HG03558 (cell line): ENCODE measurements at regions not wholly inside any gene's neighbourhood (a gene's known extent, or its start where the extent isn't known, plus 50 kb on each side); places are given as distances from the start of the nearest gene placed in this dataset.
"Not testable (repeated sequence)": the region's sequence is repeated elsewhere in the genome, so short reads cannot be mapped to it uniquely, and the experiment has no call there.

Experiments used
- ATAC-seq: cut with Tn5 transposase; IDR thresholded peaks from one replicate; pipeline ENCODE4 v1.9.1; 2021; ENCODE audit warnings: moderate number of reproducible peaks; ENCODE audit not compliant: unreplicated experiment; ENCODE audit errors: extremely low read depth

DNA sequence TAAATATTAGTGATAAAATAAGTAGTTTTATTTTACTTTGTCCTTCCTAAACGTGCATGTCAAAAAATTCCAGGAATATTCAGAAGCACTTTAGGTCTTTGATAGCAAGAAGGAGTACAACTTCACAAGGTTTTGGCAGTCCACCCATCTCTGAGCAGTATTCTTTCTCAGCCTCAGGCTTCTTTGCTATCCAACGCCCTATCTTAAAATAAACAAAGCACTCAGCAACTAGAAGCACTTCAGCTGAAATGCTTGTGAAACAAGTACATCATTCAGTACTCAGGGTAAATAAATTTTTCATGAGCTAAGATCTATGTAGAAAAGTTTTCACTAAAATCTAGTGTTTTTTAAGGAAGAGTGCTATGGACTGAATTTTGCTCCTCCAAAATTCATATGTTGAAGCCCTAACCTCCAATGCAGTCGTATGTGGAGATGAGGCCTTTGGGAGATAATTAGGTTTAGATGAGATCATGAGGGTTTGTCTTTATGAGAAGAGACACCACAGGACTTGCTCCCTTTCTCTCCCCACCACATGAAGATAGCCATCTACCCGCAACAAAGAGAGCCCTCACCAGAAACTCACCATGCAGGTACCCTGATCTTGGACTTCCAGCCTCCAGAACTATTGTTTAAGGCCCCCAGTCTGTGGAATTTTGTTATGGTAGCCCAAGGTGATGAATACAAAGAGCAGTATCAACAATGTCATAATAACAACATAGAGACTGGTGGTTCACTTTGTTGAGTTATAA, 539.1 kb downstream of the TFAP2A start:
- ATAC-seq, result no peak

DNA sequence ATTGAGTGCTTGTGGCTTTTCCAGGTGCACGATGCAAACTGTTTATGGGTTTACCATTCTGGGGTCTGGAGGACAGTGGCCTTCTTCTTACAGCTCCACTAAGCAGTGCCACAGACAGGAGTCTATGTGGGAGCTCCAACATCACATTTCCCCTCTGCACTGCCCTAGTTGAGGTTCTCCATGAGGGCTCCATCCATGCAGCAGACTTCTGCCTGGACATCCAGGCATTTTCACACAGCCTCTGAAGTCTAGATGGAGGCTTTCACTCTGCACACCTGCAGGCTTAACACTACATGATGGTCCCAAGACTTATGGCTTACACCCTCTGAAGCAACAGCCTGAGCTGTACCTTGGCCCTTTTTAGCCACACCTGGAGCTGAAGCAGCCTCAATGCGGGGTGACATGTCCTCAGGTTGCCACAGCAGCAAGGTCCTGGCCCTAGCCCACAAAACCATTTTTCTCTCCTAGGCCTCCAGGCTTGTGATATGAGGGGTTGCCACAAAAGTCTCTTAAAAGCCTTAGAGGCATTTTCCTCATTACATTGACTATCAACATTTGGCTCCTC, 552.2 kb downstream of the TFAP2A start:
- no peak for ATAC-seq

DNA sequence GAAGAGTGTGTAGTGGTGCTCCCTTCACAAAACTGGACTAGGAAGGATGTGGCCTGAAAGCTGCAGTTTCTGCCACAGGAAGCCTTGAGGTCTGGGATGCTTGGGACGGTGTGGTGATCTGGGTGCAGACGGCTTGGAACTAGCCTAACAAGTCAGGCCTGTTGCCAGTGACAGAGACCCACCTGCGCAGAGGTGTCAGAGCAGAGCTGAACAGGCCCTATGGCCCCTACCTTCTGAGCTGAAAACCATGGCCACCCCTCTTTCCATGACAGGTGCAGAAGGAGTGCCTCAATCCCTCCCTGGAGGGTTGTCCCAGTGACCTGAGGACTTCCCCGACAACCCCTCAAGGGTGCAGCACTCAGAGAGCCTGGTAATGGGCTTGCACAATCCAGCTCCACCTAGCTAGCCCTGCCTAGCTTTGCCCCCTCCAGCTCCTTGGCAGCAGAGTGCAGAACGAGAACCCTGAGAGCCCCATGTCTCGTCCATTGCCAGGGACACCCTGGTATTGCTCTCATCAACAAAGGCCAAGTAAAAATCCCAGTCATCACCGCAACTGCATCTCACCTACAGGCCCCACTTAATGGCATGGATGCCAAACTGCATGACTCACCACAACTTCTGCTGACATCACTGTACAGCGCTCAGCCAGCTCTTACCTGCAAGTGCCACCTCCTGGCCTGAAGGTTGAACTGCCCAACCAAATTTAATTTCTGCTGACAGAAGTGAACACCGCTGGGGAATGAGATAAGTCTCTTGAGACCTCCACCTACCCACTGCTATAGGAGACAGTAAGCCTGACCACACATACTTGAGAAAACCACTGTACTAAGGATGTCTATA, 563.1 kb downstream of the TFAP2A start:
- no peak for ATAC-seq

GRCh38 chr6:9851006-9851405, 563.9 kb downstream of the TFAP2A start:
- ATAC-seq, result no peak

DNA sequence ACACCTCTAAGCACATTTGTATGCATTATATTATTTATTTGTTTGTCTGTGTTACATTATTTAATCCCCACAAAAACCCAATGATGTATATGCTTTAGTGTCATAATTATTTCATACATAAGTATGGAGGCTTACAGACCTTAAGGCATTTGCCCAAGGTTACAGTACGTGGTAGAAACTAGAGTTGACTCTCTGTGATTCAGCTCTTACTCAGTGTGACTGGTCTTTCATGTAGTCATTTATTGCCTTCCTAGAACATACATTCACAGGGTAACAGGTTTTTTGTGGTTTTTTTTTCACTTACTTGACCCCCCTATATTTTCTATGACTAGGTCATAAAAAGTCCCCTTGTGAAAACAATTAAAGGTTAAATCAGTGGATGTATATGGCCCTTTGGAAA, 566.8 kb downstream of the TFAP2A start:
- no peak for ATAC-seq

DNA sequence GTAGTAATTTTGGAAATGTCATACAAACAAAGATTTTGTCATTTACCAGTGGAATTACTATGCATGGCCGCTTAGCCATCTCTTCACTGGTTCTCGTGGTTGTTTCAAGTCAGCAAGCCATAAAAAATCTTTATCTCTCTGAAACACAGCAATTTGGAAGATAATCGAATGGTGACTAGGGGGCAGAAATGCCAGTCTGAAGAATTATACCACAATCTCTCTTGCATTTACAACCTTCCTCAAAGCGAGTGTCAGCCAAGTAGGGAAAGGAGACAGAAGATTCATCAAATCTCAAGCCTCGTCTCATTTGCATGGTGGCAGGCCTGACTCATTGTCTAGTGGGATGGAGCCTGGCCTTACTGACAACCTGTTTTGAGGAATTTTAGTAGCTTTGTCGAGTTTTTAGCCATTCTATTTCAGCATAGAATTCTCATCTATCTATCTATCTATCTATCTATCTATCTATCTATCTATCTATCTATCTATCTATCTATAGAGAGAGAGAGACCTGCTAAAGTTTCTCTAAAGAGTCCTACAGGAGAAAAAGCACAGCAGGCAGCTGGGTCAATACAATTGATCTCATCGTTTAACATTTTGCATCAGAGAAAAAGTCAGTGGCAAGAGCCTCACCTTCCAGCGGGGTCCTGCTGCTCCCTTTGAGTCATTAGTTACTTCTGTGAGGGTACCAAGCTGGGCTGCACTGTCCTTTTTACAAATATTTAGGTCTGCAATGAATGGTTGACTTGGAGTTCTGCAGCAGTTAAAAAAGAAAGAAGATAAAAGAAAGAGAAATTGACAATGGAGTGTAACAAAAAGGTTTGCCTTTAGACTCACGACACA, 572.8 kb downstream of the TFAP2A start:
- no peak for ATAC-seq

DNA sequence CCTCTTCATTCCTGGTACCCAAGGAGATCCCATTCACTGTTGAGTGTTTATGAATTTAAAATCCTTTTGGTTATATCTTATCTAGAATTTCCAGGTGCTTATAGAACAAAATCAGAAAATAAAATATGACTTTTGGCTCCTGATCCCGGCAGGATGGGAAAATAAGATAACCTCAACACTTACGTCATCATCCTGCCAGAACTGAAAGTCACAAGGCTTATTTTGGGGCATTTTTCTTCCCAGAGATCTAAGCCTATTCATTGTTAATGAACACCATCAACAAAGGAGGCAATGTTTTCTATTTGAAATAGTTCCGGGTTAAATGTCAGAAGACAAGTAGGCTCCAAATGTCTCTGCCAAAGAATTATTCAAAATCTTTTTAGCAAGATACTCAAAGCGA, 580.6 kb downstream of the TFAP2A start:
- ATAC-seq, result no peak

DNA sequence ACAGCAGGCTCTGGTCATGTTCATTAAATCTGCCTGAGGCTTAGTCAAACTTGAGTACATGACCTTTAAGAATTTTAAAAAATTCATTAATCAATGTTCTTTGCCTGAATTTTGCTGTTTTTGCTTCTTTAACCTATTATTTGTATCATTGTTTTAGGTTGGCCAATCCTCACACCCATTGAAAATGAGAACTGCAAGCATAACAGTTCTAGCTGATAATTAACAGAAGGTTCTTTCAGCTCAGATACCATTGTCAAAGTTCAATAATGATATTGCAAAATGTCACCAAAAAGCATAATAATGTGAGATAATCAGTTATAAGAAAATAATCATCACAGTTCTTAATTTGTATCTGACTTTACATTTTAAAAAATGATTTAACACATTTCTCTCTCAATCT, 583.1 kb downstream of the TFAP2A start:
- ATAC-seq, result no peak

DNA sequence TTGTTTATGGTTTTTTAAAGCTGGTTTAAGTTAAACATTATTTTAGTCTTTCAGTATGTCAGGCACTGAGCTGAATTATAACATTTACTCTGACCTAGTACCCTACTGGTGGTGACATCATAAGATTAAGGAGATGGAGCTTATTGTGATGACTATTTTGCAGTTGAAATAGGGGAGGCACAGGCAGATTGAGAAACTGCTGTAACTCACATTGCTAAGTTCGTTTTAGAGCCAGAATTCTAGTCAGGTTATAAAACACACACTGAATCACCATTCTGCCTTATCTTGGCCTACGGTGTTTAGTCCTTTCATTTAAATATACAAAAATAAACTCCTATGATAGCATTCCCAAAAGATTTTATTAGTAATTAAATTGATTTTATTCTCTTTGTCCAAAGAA, 584.1 kb downstream of the TFAP2A start:
- ATAC-seq, result no peak

GRCh38 chr6:9825526-9825925, 589.3 kb downstream of the TFAP2A start:
- ATAC-seq, result no peak

DNA sequence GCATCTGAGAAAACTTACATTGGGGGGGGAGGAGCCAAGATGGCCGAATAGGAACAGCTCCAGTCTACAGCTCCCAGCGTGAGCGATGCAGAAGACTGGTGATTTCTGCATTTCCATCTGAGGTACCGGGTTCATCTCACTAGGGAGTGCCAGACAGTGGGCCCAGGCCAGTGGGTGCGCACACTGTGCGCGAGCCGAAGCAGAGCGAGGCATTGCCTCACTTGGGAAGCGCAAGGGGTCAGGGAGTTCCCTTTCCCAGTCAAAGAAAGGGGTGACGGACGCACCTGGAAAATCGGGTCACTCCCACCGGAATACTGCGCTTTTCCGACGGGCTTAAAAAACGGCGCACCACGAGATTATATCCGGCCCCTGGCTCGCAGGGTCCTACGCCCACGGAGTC, 604.1 kb downstream of the TFAP2A start:
- not testable (repeated sequence) for ATAC-seq

DNA sequence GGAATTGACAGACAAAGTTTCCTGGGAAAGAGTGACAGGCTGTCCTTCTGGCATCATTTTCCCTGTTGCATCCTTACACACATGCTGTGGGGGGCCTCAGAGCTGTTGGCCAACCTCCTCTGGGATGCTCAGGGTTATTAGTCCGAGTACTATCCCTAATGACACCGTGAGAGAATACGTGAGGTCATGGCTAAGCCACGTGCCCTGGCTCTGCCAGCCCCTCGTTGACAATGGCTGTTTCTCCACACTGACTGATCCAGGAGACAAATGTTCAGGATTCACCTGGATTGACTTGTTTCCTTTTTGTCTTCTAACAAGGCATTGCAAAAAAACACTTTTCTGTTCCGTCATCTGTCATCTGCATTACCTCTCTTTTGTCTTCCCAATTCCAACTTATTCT, 604.6 kb downstream of the TFAP2A start:
- ATAC-seq, result no peak

DNA sequence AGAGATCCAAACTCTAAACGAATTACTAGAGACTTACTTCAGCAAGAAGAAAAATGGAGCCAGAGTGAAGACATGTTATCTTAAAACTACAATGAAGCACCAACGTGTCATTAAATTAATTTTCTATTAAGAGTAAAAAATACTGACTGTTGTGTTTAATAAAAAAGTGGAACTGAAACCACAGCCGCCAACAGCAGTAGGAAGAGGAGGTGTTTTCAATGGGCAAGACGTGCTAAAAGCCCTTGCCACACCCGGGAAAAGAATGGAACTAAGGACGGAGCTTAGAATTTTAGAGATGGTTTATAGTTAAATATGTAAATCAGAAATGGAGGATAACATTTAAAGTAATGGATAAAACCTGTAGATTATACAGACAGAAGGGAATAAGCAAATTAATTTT, 608.7 kb downstream of the TFAP2A start:
- ATAC-seq, result no peak

GRCh38 chr6:9801249-9801754, 613.6 kb downstream of the TFAP2A start:
- no peak for ATAC-seq

DNA sequence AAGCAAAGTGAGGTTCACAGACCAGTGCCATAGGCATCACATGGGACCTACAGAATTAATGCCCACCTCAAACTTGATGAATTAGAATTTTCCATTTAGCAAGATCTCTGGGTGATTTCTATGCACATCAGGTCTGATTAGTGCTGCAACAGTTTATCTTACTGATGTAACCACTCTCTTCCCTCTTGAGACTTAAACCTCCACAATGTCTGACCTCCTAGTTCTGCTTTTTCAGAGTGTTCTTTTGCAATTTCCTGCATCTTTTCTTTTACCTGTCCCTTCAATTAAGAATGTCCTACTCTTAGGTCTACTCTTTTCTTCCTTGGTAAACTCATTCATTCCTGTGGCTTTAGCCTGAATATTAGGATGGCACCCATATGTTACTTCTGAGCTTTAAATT, 615.3 kb downstream of the TFAP2A start:
- ATAC-seq, result no peak

DNA sequence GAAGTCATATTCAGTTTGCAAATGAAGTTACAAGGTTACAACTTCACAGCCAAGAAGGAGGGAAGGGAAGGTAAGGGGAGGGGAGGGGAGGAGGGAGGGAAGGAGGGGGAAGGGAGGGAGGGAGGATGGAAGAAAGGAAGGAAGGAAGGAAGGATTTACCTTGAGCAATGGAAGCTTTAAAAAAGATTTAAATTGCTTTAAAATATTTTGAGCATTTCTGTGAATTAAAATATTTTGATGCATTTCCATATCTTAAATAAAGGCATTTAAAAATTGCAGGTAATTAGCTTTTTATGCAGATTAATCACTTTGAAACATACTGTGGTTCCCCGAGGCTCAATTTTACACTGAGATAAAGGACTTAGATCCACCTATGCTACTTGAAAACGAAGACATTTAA, 618.0 kb downstream of the TFAP2A start:
- no peak for ATAC-seq

GRCh38 chr6:9795880-9796279, 619.0 kb downstream of the TFAP2A start:
- ATAC-seq, result no peak

DNA sequence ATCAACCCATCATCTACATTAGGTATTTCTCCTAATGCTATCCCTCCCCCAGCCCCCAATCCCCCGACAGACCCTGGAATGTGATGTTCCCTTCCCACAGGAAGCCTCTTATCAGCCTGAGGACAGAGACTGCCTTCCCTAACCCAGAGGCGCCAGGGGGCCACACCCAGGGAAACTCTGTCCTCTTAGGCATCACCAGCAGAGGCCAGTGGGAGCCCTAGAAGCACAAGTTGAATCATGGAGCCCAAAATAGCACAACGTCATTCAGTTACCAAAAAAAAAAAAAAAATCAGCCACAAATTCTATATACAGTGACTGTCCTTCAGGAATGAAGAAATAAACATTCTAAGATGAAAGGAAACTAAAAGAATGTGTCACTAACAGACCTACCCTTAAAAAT, 625.7 kb downstream of the TFAP2A start:
- no peak for ATAC-seq

DNA sequence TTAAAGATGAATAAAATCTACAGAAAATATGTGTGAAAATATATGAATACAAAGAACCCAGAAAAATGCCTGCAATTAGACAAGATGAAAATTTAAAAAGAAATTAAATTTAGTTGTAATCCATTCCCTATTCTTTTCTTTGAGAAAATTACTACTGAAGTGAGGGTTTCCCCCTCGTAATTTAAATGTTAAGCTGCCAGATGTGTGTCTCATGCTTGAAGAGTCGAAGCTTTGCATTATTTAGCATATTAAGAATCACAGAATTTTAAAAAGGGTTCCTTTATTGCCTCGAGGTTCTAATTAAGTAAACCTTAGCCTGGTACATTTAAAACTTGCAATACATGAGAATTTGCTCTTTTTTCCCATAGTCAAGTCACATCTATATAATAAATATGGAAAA, 630.1 kb downstream of the TFAP2A start:
- ATAC-seq, result no peak

DNA sequence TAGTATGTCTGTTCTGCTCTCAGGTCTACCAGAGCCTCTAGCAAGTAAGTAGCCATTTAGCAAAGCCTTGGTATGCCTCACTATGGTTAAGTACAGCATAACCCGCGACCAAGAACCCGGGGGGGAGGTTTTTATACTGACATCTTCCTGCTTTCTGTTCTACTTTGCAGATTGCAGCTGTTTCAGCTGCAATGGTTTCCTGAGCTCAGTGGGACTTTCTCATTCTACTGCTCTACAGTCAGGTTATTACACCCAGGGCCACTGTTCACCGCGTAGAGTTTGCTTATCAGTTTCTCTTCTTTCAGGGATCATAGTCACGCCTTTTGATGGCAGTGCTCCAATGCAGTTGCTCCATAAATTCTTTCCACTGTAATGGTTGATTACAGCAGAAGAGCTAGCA, 631.3 kb downstream of the TFAP2A start:
- ATAC-seq, result no peak
